NCI-H82 treated with DMSO at 0.1 percent for 48 hours (cell line): ENCODE measurements at regions not wholly inside any gene's neighbourhood (a gene's known extent, or its start where the extent isn't known, plus 50 kb on each side); places are given as distances from the start of the nearest gene placed in this dataset.

Experiments
- DNase-seq: peaks from one replicate; lab custom pipeline; 2025; ENCODE audit not compliant: unreplicated experiment; lab: John Stamatoyannopoulos, UW

DNA sequence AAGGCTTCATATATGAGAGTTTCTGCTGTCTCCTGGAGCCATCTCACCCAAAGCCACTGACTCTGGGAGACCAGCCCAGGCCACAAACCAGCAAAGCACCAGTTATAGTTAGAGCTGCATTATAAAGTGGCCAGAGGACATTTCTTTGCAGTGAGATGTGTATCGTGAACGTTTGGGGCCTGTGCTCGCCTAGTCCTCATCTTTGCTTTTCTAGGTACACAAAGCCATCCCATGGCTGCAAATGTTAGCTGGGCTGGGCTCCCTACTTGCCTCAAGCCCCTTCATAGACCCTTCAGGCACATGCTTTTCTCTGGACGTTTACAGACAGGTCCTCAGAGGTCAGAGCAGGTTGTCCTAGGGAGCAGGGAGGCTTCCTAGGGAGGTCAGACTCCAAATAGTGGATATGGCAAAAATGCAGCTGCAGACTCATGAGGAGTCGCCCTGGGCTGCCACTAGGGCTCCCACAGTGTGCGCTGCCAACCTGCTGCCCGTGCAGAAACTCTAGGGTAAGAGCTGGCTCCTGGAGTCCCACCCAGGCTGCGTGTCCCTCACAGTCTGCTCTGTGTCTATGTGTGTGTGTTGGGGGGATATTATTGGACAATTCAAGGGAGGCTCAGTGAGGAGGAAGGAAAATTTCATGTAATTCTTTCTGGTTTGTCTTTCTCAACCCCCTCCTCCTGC, 141.0 kb downstream of the RPIA start:
- no peak for DNase-seq

DNA sequence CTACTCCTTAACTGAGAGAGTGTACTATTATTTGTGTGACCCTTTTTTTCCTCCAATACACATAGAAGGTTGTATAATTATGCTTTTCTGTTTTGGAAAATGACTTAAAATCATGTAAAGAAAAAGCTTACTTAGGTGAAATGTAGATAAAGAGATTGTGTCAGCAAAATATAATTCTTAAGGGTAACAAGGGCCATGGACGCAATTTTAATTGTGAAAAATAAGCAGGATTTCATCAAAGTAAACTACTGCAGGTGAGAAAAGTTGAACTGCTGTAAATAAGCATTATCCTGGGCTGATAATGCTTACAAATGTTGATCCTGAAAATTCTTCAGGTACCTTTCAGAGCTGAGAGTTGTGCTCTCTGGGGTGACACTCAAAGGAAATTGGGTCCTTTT, 141.5 kb downstream of the RPIA start:
- no peak for DNase-seq

DNA sequence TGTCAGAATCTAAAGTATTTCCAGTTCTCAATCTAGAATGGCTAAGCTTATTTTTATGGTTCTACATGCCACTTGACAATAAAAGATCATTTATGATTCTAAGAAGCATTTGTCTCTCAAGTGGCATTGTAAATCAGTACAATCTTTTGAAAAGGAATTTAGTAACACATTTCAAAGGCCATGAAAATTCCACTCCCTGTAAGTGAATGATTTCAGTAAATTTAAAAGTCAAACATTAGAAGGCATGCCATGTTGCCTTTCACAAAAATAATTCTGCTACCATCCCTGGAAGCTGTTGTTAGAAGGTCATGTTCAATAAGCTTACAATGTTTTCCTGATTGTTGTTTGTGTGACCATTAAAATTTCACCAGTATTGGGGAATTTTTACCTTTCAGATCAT, 142.9 kb downstream of the RPIA start:
- DNase-seq = no peak

DNA sequence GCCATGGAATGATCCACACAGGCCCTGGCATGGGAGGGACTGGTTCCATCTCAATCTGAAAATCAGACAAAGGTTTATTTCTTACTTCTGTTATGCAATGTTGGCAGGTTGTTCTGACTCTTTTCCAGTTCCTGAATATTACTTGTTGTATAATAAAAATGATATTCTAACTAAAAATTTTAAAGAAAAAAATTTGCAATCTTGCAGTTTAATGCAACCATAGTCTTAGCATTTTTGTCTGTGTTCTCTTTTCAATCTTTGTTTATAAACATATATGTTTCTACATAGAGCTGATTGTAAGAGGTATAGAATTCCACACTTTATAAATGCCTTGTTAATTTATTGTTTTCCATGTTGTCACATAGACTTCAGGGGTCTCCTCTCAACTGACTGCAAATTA, 143.4 kb downstream of the RPIA start:
- DNase-seq = no peak

DNA sequence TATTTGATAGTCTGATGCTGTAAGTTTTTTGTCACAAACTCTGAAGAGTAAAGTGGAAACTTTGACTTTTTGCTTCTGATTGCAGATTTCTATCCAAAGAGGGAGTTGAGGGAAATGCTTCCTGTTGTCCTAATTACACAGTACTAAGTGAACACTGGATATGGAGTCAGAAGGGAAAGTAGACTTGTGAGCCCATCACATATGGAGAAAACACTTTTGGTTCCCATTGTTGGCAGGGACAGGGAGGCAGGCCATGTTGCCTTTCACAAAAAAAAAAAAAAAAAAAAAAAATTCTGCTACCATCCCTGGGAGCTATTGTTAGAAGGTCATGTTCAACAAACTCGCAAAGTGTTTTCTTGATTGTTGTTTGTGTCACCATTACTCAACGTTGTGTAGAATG, 144.3 kb downstream of the RPIA start:
- DNase-seq = no peak

DNA sequence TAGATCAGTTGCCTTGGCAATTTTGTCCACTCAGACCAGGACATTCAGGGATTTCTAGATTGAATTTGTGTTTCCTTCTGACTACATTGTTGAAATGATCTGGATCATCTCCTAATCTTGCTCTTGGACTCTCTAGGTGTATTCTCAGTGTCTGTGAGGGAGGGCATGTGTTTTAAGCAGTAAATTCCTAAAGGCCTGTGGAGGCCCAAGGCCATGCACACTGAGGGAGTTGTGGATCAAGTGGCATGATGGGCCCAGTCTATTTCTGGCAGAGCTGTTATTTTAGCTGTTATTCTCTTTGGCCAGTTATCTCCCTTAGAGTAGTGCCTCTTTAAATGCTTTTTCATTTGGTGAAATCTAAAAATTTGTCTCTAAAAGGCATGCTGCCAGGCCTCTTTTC, 144.9 kb downstream of the RPIA start:
- no peak for DNase-seq

DNA sequence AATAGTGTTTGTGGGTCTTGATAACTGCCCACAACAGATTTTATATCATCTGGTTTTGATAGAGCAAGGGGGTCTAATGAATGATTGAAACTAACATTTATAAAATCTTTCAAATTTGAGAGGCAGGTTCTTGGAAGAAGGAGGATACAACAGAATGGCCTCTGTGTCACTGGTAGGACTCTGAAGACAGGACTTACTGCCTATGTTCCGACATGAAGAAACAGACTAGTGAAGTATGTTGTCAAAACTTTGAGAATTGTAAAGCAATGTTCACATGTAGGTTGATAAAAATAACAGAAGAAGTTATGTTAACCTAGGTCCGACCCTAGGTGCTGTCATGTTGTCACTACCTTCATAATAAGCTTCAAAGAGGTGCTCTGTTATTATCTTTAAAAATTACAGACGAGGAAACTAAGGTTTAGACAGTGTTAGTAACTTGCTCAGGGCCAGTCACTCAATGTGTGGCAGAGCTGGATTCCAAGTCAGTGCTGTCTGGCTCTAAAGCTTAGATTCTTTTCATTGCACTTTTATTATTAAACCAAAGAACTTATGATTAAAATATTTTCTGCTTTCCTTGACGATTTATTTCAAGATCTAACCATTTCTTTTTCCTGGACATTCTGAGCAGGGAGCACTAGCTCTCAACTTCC, 146.2 kb downstream of the RPIA start:
- no peak for DNase-seq

DNA sequence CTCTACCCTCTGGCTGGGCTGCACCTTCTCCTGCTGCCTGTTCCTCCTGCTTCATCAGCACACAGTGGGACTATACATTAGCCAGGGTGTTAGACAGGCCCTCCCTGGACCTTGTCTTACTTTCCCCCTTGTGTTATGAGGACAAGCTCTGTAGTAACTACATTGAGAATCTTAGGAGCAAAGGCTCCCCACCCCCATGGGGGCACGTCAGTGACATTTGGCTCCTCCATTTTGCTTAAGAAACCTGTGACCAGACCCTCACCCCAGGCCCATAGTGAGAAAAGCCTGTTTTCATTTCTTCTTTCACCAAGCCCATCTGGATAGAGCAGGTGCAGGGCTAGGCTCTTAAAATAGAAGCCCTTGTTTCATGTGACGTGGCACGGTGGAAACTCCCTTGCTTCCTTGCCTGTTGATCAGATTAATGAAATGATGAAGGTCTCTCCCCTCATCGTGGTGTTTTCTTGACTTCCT, 146.7 kb downstream of the RPIA start:
- DNase-seq = no peak

DNA sequence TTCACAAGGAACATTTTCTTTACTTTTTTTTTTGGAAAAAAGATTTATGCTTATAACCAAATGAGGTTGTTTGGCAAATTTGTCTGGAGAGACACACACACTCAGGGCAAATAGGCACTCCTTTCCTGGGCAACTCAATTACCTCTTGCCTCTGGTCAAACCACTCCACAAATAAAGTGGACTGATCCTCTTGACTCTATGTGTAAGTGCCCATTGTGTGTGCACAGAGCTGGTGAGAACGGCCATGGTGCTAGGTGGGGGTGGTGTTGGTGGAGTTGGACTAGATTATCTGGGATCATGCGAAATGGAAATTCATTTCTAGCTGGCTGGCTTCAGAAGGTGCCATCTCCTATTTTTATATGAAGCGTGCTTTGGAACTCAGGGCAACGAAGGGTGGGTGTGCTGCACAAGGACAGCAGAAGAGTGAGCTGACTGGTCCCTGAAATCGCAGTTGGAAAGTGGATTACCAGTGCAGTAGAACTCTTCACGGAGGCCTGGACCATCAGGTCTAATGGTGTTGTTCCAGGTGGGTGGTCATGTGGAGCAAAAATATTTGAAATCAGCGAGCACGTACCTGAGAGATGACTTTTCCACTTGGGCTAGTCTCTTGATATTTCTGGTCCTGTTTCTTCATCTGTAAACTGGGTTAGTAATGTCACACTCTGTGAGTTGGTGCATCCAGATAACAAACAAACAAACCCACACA, 149.9 kb downstream of the RPIA start:
- DNase-seq = no peak

DNA sequence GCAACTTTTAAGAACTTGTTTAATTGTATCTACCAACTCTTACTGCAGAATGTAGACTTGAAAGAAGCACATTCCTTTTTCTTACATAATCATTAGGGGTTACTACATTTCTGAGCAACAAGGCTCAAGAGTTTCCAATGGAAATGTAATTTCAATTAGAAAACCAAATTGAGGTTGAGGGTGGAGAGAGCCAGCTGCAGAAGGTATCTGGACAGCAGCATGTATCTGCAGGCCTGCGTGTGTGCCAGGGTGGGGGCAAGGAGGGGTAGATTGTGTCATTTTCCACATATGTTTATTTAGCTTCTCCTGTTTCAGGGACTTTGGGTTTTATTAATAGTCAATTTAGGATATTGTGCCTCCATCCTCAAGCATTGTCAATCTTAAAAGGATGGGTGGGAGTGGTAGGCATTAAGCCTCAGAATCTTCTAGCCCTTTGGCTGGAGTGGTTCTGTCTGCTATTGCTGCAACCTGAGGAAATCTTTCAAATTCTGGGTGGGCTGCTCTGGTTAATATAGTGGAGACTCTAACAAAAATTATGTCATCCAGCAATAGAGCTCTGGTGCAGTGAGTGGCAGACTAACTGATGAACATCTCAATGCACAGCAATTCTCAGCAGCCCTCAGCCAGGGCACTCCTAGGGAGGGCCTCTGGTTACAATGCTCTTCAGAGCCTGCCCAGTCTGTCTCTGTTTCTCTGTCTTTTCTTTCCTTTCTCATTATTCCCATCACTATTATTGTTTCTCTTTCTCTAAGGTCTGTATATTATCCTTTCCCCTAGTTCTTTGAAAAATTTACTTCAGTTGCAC, 151.4 kb downstream of the RPIA start:
- DNase-seq = no peak

DNA sequence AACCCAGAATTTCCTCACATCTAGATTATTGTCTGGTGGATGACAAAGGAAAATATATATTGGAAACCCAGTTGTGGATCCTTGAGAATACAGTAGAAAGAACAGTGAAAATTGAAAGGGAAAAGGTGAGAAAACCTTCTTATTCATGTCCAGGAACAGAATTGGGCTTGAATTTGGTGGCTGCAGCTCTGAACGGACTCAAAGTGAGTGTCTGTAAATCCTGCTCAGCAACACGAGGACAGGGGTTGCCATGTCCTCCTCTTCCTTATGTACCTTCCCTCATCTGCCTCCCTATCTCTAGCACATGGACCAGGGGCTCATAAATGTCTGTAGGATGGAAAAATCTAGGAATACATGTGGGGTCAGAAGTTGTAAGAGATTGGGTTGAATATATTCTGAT, 152.2 kb downstream of the RPIA start:
- DNase-seq = no peak

DNA sequence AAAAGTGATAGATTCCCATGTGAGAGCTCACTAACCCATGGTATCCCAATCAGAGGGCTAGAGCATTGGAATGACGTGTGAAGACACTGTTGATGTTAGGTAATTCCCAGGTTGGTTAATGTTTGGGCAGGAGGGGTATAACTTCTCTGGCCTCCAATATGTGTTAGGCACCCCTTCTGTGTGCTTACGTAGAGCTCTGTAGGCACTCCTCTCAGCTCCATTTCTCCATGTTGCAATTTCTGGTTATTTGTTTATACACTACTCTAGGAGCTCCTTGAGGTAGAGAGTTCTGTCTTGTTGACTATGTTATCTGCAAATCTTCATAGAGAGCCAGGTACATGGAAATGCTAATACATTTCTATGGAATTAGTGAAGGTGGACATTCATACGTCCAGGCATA, 153.5 kb downstream of the RPIA start:
- no peak for DNase-seq

DNA sequence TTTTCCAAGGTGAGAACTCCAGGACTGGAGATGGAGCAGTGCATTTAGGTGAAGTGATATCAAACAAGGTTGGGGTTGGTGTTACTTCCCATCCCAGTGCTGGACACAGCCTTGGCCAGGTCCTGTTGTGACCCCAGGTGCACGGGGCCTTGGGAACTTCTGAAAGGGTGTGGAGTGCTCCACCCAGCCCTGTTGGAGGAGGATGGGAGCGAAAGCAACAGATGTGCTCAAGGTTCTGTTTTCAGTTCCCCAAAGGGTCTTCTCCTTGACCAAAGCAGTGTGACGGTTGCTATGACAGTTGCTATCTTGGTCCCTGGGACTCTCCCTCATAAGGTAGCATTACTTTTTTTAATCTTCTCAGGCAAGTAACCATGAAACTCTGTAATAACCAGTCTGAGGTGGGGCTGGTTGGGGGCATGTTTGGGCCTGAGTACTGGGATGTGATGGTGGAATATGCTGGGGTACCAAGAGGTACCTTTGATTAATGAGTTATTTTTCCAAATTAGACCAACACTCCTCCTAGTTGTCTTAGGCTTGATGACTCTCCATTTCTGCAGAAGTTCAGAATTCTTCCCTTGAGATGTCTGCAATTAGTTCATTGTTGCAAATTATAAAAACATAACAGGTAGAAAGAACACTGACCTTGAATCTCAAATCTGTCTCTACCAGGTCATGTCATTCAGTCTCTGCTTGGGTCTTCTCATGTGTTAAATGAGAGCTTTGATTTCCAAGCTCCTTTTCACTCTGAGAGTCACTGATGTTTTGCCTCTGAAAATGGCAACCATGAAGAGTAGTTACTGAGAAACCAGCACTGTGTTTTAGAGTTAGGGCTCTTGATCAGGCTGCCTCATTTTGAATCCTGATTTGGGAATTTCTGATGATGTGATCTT, 154.5 kb downstream of the RPIA start:
- DNase-seq = no peak

DNA sequence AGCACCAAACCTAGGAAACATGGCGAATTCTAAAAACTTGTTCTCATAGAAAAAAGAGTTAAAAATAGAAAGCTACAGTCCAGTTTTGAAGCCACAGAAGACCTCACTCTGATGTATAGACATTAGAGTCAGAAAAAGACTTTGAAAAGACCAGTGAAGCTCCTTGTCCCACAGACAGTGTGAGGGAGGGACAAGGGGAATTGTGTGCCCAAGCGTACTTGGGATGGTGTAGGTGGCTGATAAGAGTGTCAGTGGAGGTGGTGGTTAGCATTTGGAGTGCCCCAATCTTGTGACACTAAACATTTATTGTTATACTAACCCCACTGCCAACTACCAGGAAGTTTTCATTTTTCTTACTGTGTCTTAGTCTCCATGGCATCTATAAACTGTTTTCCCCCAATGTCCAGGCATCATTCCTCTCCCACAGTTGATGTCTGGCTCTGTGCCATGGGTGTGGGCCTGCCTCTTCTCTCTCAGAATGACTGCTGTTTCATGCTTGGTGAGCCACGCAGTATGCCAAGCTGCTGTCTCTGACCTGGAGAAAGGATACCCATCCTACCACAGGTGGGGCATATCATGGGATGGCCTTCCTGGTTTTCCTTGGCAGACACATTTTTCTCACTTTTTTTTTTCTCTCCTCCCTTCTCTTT, 161.4 kb downstream of the RPIA start:
- no peak for DNase-seq

DNA sequence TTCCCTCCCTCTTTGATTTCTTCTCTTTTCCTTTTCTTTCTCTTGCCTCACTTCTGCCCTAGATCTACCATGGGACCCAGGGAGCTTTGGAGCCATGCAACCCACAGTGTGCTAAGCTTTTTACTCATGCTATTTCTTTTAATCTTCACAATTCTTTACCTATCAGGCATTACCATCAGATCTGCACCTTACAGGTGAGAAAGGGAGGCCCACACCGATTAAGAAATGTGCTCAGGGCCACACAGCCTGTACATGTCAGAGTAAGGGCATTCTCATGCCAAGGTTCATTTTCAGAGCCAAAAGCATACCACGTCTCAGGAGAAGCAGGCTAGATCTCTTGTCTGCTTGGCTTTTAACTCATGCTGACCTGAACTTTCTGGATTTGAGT, 161.9 kb downstream of the RPIA start:
- no peak for DNase-seq

DNA sequence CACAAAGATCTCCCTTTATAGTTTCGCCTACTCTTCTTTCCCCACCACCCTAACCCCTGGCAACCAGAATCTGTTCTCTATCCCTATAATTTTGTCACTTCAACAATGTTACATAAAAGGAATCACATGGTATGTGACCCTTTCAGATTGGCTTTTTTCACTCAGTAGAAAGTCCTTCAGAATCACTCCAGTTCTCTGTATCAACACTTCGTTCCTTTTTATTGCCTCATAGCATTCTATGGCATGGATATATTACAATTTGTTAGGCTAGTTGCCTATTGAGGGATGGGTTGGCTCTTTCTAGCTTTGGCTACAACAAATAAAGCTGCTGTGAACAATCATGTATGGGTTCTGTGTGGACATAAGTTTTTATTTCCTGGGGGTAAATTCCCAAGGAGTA, 163.1 kb downstream of the RPIA start:
- DNase-seq = no peak

DNA sequence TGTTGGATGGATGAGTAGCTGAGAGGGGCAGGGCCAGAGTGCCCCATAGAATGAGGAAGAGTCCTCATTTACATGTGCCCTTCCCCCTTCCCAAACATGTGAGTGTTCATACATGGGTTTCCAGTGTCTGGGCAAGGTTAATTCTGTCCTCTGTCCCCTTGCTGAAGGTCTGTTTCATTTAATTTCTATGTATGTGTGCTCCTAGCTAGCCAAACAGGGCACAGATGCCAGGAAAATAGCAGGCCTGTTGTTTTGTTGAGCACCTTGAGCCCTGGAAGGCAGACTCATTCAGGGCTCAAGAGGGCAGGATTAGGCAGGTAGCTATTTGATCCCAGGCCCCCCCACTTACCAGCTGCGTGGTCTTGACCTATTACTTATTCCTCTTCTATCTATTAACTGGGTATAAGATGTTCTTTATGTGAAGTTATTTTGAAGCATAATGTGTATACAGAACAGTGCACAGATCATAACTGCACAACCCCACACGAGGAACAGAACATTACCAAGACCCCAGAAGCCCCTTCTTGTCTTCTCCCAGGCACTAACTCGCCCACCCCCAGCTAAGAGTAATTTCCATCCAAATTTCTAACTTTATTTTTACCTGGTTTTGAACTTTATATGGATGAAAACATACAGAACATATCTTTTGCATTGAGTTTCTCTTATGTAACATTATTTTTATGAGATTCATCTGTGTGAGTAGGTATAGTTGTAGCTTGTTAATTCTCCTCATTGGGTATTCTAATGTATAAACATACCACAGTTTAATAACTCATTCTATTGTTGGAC, 164.3 kb downstream of the RPIA start:
- no peak for DNase-seq

DNA sequence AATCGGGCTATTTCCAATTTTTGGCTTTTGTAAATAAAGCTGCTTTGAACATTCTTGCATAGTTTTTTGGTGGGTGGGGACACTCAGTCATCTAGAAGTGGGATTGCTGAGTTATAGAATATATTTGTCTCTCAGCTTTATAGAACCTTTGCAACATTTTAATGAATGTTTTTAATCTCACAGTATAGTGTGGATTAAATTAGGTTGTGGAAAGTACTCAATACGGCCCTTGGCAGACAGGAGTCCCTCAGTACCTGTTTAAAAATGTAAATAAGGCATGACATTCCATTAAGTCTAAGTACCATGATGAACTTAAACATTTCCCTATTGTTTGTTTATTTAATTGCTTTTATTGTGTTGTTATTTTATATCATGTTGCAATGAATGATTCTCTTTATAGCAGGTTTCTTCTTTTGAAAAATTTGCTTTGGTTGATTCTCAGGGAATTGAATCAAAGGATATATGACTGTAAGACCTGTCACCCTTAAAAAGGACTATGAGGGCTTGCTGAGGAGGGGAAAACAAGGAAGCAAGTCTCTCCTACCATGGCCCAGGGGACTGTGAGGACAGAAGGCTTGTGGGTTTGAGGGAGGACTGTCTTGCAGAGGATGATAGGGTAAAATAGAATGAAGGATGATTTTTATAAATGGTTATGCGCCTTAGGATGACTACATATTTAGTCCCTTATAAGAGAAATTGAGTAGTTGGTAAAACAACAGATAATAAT, 165.1 kb downstream of the RPIA start:
- DNase-seq = no peak
